Smooth muscle cell of the brain vasculature (primary cell): ENCODE measurements at regions not wholly inside any gene's neighbourhood (a gene's known extent, or its start where the extent isn't known, plus 50 kb on each side); places are given as distances from the start of the nearest gene placed in this dataset.
"Not testable (repeated sequence)": the region's sequence is repeated elsewhere in the genome, so short reads cannot be mapped to it uniquely, and the experiment has no call there.

Experiments used
- DNase-seq: peaks from one replicate; pipeline ENCODE4 v3.0.0-alpha.2; 2012; ENCODE audit warnings: low read depth, low spot score

DNA sequence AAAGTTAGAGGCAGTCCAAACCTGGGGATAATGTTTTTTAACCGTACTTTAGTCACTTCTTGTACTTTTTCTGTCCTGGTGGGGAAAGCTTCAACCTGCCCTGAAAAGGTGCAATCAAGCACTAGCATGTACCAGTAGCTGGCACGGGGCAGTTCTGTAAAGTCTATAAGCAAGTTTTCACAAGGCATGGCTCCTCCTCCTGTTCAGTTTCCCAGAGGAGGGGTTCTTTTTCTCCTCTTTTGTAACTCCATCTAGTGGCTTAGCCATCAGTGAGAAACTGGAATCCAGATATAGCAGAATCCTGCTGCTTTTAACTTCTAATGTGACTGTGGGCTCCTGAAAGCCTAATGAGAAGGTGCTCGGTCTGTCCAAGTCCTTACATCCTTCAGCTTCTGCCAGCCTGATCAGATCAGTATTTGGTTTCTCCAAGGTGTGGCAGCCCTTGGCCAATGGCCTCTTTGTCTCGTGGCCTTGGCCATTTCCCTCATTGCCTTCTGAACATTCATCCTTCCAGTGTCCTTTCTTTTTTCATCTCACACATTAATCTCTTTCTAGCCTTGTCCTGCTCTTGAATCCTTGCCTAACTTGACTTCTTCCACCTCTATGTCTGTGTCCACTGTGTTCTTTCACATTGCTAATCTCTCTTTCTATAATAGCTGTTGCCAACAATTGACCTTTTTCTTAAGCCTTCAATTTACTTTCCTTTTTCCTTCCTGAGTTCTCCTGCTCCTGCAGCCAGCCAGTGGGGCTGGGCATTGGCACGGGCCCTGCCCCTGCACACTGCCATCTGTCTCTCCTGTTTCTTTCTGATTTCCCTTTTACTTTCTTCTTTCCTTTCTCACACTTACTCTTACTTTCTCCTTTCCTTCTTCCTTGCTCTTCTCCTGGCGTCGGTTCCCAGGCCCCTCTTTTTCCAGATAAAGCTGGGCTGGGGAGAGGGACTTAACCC lies 222.0 kb upstream of the SYNCRIP start:
- no peak for DNase-seq

DNA sequence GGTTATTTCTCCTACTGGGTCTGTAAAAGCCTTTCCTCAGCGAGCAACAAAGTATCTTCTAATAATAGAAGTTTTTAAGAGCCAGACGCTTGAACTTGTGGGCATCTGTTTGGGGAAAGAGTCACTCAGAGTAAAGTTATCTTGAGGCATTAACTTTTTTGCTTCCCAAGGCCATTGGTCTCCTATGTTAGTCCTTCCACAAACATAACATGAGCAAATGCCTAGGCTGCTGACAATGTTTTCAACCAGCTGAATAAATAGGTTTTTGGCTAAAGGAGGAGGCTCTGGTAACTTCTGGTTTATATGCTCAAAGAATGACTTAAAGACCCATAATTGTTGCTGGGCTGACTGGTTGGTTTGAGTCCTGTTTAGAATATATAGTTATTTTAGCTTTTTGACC lies 213.5 kb upstream of the SYNCRIP start:
- DNase-seq: no peak

DNA sequence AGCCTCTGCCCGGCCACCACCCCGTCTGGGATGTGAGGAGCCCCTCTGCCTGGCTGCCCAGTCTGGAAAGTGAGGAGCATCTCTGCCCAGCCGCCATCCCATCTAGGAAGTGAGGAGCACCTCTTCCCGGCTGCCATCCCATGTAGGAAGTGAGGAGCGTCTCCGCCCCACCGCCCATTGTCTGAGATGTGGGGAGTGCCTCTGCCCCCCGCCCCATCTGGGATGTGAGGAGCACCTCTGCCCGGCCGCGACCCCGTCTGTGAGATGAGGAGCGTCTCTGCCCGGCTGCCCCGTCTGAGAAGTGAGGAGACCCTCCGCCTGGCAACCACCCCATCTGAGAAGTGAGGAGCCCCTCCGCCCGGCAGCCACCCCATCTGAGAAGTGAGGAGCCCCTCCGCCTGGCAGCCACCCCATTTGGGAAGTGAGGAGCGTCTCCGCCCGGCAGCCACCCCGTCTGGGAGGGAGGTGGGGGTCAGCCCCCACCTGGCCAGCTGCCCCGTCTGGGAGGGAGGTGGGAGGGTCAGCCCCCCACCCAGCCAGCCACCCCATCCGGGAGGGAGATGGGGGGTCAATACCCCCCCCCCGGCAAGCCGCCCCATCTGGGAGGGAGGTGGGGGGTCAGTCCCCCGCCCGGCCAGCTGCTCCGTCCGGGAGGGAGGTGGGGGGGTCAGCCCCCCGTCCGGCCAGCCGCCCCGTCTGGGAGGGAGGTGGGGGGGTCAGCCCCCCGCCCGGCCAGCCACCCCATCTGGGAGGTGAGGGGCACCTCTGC lies 195.8 kb upstream of the SYNCRIP start:
- DNase-seq: not testable (repeated sequence)

DNA sequence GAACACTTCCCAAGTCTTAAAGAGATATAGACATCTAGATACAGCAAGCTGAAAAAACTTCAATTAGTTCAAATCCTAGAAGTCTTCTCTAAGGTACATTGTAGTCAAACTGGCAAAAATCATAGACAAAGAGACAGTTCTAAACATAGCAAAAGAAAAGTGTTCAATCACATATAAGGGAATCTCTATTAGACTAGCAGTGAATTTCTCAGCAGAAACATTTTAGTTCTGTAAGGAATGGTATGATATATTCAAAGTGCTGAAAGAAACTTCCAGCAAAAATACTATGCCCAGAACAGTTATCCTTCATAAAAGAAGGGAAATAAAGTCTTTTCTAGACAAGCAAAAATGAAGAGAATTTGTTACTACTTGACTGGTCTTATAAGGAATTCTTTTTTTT lies 186.3 kb upstream of the SYNCRIP start:
- no peak for DNase-seq

DNA sequence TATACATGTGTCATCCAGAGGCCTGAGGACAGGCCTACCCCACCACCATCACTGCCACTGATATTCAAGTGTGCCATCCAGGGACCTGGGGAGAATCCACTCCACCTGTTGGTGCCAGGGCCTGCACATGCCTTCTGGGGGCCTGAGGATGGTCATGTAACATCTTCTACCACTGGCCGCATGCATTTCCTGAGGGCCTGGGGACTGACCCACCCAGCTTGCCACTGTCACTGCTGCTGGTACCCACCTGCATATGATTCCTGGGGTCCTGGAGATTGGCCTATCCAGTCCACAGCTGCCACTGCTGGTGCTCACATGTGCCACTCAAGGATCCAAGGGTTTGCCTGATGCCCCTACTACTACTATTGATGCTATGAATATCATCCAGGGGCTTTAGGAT lies 184.3 kb upstream of the SYNCRIP start:
- no peak for DNase-seq

DNA sequence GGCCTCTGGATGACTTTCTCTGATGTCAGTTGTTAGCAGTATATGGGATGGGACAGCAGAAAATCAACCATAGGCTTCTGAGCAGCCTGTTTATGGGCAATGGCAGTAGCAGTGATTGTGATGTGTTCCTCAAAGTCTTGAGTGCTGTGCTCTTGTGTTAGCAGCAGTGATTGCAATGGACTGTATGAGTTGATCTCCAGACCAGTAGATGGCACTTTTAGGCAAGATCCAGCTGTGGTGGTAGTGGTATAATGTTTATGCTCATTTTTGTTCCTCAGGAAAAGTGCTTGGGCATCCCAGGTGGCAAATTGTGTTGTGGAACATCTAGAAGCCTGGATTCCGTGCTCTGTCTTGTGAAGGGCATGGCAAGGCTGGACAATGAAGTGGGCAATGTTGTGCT lies 181.6 kb upstream of the SYNCRIP start:
- DNase-seq: no peak

DNA sequence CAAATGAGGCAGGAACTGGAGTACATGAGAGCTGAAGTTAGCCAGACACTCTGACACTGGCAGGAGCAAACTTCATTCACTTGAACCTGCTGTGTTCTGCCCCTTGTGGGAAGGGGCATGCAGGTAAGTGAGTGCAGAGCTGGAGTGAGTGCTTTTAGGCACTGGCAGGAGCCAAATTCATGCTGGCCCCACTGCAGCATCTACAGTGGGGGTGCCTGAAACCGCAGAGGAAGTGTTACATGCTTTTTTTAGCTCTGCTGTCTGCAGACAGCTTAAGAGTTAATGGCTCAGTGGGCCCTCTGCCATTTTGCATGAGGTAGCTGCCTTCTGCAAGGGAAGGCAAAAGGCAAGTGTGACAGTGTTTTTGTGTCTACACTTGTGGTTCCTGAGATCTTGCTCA lies 167.9 kb upstream of the SYNCRIP start:
- no peak for DNase-seq

DNA sequence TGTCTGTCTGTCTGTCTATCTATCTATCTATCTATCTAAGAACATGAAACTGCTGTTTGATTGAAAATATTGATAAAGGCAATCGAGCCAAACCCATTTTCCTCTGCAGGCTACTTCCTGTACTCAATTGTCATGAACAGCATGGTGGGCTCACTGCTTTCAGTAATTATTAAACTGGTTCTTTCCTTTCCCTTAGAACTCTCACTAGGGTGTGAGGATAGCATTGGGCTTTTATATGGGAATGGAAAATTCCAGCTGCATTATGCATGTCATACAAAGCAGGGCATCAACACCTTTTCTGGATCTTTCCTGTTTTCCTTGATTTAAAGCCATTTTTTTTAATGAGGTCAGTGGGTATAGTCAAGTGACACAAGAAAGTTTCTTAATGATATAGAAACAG lies 161.0 kb upstream of the SYNCRIP start:
- no peak for DNase-seq

DNA sequence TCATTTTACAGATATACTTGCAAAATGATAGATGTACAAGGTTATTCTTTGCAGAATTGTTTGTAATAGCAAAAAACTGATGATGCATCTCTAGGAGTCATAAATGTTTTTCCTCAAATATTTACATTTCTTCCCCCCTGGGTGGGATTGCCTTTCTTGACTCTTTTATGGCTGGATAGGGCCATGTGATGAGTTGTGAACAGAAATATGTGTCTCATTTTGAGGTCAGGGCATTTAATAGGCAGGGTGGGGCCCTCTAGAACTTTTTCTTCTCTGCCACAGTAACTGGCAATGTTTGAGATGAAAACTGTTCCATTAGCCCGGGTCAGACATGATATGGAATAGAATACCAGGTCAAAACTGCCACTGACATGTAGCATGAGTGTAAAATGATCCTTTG lies 159.5 kb upstream of the SYNCRIP start:
- no peak for DNase-seq

DNA sequence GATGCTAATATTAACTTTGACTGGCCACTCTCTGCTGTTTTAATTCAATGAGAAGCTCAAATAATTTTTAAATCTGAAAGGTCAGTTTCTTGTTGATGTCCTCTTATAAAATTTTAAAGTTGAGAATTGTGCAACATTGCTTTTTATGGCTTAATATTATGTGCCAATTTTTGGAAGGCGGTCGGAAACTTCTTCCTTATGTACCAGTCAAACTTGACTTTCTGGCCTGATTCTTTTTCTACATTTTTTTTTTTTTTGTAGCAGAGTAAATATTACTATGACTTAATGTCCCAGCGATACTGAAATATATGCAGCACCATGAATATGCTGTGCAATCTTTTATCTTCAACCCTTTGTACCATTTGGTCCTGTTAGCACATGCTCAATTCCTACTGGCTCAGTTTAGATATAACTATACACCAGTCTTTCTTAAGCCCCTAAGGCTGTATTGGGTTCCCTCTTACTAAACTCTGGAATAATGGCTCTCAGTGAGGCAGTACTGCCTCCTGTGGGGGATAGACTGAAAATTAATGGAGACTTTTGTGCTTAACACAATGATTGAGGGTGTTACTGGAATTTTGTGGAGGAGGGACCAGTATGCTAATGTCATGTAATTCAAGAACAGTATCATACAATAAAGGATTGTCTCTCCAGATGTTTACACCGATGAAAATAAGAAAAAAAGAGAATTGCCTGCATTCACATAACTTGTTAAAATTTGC lies 156.4 kb upstream of the SYNCRIP start:
- no peak for DNase-seq

DNA sequence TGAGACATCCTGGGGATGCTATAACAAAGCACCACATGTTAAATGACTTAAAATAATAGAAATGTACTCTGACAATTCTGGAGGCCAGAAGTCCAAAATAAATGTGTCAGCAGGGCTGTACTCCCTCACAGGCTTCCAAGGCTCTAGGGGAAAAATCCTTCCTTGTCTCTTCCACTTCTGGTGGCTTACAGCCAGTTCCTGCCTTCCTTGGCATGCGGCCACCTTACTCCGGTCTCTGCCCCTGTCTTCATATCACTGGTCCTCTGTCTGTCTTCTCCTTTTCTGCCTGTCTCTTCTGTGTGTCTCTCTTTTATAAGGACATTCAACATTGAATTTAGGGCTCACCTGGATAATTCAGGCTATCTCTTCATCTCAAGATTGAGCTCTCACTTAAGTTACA lies 155.3 kb upstream of the SYNCRIP start:
- DNase-seq: no peak

DNA sequence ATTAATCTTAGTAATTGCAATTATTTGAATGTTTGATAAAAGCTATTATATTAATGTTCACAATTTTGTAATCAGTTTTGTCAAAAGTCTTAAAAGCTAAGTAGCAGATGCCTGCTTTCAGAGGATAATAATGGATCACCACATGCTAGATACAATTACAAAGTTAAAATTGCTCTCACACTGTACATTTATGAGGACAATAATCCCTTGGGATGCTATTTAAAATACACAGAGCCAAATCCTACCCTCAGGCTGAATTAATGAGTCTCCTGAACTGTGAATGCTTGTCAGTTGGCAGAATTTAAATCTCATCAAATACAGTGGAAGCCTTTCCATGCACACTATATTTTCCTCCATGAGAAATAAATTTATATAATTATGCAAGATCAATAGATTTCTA lies 153.3 kb upstream of the SYNCRIP start:
- no peak for DNase-seq

DNA sequence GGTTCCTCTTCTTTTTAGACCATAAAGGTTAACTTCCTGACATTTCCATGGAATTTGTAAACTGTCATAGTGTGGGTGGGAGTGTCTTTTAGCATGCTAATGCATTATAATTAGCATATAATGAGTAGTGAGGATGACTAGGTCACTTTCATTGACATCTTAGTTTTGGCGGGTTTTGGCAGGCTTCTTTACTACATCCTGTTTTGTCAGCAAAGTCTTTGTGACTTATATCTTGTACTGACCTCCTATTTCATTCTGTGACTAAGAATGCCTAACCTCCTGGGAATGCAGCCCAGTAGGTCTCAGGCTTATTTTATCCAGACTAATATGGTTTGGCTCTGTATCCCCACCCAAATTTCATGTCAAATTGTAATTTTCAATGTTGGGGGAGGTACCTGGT lies 149.6 kb upstream of the SYNCRIP start:
- no peak for DNase-seq

DNA sequence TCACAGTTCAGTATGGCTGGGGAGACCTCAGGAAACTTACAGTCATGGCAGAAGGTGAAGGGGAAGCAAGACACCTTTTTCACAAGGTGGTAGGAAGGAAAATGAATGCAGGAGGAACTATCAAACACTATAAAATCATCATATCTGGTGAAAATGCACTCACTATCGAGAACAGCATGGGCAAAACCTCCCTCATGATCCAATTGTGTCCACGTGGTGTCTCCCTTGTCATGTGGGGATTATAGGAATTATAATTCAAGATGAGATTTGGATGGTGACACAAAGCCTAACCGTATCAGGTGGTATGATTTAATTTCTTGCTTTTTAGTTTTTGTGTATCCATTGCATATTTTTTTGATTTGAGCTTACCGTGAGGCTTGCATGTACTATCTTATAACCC lies 133.2 kb upstream of the SYNCRIP start:
- DNase-seq: no peak

DNA sequence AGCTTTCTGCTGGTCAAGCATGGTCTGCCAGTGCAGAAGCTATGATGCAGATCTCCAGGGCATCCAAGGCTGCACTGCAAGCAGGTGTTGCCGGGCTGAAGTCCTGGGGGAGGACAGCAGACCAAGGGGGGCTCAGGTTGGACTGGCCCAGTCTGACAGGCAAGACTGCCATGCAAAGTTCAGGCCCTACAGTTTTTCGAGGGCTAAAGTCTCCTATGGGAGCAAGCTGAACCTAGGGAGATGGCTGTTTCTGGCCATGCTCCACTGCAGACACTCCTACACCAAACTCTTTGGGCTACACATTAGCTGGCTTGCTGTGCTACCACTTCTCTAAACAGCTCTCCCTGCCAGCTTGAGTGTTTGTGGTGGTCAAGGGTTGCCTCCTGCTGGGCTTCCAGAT lies 130.0 kb upstream of the SYNCRIP start:
- no peak for DNase-seq

DNA sequence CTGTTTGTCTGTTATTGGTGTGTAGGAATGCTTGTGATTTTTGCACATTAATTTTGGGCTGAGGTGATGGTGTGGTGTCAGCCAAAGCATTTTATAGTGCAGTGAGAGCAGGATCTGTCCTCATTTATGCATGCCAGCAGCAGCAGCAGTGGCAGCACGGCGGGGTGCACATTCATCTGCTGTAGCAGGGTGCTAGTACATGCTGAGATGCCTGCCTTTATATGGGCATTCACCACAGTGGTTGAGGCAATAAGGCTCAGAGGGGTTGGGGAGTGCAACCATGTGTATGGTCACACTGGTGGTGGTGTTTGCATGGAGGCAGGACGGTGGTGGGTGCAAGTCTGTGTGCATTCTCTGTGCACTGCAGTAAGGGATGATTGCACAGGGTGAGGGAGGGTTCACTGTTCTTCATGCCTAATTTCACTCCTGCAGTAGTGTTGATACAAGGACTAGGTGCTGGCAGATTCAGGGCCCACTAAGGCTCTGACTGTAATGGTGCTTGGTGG lies 129.3 kb upstream of the SYNCRIP start:
- DNase-seq: no peak

DNA sequence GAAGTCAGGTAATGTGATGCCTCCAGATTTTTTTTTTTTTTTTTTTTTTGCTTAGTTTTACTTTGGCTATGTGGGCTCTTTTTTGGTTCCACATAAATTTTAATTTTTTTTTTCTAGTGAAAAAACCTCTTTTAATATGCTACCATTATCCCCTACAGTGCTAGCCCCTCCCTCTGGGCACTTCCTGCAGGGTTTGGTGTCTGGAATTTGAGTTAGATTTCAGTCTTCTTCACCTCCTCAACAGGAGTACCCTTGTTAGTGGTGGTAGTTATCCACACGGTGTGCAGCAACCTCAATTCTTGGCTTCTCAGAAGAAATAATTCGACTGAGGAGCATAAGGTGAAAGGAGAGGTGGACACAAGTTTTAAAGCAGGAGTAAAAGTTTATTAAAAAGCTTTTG lies 128.8 kb upstream of the SYNCRIP start:
- no peak for DNase-seq

DNA sequence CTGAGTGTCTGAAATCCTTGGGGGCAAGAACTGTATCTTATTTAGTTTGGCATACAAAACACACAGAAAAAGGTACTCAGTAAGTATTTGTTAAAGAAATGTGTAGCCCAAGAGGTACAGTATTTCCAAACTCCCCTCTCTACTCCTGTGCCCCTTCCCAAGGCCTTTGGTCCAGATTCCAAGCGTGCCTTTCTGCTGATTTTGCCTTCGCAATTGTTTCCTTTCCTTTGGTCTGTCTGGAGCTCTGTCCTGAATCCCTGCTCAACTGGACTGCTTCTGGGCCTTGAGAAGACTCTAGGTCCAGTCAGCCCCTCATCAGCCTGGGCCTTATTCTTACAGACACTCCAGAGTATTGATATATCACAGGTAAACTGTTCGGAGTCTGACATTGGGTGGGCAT lies 122.2 kb upstream of the SYNCRIP start:
- DNase-seq: no peak

DNA sequence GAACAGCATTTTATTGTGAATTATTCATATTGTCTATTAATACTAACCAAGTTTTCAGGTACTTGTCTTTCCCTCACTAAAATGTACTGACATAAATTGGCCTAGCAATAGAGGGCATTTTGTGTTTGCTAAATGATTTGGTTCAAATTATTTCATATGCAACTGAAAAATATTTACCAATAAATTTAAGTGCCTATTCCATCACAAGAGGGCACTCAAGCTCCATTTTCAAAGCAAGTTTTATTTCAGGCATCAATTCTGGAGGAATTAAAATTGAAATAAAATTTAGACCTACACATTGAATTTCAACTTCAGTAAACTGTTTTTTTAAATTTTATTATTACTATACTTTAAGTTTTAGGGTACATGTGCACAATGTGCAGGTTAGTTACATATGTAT lies 114.3 kb upstream of the SYNCRIP start:
- DNase-seq: peak; percentile 13

DNA sequence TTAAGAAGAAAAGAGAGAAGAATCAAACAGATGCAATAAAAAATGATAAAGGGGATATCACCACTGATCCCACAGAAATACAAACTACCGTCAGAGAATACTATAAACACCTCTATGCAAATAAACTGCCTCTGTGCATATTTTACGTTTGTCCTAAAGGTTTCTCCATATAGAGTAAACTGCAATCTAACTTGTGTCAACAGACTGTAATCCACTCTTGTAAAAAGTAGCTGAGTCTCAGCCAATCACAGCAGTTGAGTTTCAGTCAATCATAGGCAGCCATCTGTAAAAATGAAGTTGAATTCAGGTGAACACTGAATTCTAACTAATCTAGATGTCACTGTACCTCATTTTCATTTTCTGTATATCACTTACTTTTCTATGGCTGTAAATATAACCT lies 112.2 kb upstream of the SYNCRIP start:
- no peak for DNase-seq

DNA sequence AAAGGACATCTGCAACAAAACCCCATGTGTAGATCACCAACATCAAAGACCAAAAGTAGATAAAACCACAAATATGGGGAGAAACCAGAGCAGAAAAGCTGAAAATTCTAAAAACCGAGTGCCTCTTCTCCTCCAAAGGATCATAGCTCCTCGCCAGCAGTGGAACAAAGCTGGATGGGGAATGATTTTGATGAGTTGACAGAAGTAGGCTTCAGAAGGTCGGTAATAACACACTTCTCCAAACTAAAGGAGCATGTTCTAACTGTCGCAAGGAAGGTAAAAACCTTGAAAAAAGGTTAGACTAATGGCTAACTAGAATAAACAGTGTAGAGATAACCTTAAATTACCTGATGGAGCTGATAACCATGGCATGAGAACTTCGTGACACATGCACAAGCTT lies 109.9 kb upstream of the SYNCRIP start:
- DNase-seq: no peak

DNA sequence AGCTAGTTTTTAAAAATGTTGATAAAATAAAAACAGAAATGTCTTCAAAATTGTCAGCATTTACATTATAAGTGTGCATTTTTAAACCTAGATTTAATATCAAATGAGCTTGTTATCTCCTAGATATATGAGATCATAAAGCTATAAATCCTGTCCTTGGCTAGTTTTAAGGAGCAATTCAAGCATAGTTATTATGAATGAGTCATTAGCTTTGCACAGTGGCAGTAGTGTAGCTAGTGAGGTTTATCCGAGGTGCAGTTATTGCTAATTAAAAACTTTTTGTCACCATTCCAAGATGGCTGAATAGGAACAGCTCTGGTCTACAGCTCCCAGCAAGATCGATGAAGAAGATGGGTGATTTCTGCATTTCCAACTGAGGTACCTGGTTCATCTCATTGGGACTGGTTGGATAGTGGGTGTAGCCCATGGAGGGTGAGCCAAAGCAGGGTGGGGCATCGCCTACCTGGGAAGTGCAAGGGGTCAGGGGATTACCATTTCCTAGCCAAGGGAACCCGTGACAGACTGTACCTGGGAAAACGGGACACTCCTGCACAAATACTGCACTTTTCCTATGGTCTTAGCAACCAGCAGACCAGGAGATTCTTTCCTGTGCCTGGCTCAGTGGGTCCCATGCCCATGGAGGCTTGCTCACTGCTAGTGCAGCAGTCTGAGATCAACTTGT lies 108.8 kb upstream of the SYNCRIP start:
- no peak for DNase-seq
